HG02852 (cell line): ENCODE measurements at regions not wholly inside any gene's neighbourhood (a gene's known extent, or its start where the extent isn't known, plus 50 kb on each side); places are given as distances from the start of the nearest gene placed in this dataset.
"Not testable (repeated sequence)": the region's sequence is repeated elsewhere in the genome, so short reads cannot be mapped to it uniquely, and the experiment has no call there.

ENCODE experiments used
- ATAC-seq: cut with Tn5 transposase; IDR thresholded peaks from one replicate; pipeline ENCODE4 v1.9.1; 2021; ENCODE audit warnings: mild to moderate bottlenecking, moderate library complexity; ENCODE audit not compliant: unreplicated experiment

GRCh38 chr1:234771642-234772344 is 161.8 kb upstream of the IRF2BP2 start:
- ATAC-seq = no peak

GRCh38 chr1:234770924-234771540 is 161.1 kb upstream of the IRF2BP2 start:
- ATAC-seq = no peak

DNA sequence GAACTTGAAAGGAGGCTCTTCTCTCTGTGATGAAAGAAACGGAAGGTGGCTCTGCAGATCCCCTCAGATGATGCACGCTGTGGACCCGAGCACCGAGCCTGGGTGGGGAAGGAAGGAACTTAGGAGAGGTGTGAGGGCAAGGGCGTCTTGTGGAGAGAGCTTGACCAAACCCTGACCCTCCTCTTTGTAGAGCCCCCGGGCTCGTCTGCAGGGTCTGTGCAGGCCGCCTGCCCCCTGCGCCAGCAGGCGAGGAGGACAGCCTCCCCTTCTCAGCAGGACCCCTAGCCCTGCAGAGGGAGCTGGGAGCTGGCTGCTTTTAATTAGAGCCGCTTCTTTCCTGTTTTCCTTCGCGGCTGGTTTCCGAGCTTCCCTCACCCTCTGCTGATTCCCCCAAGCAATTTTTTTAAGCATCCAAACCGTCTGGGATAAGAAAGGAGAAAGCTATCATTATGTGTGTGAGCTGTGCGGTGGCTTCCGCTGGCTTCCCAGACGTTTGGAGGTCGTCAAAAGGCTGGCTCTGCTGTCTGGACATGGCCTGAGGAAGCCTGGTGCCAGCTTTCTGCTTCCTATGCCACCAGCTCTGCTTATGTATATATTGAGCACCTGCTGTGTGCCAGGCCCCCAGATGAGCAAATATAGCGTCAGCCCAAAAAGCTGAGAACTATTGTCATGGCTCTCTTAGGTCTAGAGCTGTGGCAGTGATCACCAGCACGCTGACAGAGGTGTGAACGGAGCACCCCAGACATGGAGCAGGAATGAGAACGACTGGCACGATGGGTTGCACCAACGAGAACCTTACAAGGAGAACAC is 160.2 kb upstream of the IRF2BP2 start:
- ATAC-seq = no peak

DNA sequence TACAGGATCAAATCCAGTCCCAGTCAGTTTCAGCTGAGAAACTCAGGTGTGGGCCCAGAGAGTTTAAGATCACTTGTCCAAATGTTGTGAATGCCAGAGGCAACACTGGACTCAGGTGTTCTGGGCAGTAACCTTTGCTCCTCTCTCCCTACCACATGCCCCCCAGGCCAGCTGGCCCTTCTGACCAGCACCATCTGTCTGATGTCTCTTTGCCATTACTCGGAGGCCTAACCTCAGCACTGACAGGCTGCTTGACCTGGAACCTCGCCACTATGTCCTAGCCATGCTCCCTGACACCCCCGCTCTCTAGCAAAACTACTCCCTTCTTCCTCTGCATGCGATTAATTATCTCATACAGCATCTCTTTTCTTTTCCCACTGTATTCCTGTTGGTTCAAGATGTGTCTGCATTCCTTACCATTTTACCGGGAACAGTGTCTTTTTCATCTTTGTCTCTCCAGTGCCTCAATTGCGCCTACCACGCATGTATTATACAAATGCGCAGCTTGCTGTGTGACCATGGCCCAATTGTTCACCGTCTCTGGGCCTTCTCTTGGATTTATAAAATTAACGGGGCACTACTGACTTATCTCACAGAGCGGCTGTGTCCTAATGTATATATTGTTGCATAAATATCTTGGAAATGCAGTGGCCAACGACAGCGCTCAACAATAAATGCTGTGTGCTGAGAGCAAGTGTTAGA is 159.5 kb upstream of the IRF2BP2 start:
- ATAC-seq = no peak

DNA sequence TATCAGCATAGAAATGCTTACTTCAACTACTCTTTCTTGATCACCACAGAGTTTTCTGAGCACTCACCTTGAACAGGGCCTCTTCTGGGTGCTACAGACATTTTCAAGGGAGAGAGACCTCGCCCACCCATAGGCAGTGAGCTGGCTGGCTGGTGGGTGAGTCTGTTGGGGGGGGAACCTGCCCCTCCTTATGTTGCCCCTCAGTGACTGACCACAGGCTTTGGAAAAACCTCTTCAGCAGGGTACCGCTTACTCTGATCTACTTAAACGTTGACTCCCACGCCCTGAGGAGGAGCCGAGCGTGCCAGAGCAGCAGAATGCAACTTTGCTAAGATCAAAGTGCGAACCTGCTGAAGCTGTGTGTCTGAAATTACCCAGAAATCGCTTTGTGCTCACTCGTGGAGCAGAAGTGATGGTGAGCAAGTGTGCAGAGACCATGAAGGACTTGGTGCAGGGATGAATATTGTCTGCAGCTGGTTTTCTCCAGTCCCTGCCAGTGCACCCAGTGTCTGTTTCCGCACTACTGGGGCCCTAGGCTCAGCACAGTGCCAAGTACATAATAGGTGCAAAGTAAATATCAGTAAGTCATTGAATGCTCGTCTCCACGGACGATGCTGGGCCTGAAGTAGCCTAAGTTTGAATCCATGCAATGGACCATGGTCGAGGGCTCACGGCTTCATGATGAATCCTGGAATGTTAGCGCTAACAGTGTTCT is 158.7 kb upstream of the IRF2BP2 start:
- peak; percentile 26 for ATAC-seq

DNA sequence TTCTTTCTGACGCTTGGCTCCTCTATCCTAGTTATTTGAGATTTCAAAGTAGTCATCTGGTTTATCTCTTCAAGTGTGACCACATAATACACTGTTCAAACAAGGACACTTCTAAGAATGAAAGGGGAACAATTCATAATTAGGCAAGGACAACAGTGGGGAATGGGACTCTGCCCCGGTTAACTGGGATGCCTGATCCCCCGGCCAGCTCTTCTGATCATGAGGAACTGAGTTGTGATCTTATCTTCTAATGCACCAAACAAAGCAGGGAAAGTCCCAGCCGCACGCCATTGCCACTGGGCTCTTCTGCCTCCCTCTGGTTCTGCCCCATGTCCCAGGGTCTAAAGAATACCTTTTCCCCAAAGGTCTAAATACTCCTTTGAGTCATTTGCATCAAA is 158.2 kb upstream of the IRF2BP2 start:
- peak; percentile 28 for ATAC-seq

DNA sequence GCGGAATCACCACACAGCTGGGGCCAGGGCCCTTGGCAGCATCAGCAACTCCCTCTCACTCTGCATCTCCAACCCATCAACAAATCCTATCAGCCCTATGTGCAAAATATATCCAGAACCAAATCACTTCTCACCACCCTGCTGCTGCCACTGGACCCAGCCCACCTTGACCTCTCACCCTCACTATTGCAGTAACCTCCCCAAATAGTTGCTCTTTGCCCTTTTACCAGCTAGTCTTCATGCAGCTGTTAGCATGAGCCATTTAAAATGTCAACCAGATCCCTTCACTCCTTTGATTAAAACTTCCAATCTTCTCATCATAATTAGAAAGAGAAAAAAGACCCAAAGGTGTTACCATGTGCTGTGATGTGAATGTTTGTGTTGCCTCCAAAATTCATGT is 155.7 kb upstream of the IRF2BP2 start:
- no peak for ATAC-seq

GRCh38 chr1:234765181-234765580 is 155.2 kb upstream of the IRF2BP2 start:
- no peak for ATAC-seq

- ATAC-seq = no peak
These were observed 153.9 kb upstream of the IRF2BP2 start for GRCh38 chr1:234763910-234764309.

DNA sequence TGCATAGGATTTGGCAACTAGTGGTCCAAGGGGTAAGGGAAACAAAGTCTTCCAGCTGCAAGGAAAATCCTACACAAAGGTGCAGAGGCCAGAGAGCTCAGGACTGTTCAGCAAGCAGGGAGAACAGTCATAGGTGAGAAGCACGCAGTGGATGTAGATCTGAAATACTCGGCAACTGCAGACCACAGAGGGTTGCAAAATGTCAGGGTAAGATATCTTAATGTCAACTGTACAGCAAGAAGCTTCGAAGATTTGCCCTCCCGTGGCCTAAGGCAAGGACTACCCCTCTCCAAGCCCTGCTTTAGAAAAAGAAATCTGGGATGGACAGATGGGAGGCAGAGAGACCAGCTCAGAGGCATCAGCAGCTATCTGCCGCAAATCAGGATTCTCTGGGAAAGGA is 153.4 kb upstream of the IRF2BP2 start:
- no peak for ATAC-seq

DNA sequence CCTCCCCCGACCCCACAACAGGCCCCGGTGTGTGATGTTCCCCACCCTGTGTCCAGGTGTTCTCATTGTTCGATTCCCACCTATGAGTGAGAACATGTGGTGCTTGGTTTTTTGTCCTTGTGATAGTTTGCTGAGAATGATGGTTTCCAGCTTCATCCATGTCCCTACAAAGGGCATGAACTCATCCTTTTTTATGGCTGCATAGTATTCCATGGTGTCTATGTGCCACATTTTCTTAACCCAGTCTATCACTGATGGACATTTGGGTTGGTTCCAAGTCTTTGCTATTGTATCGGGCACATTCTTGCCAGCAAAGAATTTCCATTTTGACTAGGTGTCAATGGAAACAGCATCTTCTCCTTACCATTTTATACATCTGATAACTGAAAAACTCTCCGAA is 152.1 kb upstream of the IRF2BP2 start:
- ATAC-seq = not testable (repeated sequence)

GRCh38 chr1:234760303-234760723 is 150.3 kb upstream of the IRF2BP2 start:
- ATAC-seq = no peak

DNA sequence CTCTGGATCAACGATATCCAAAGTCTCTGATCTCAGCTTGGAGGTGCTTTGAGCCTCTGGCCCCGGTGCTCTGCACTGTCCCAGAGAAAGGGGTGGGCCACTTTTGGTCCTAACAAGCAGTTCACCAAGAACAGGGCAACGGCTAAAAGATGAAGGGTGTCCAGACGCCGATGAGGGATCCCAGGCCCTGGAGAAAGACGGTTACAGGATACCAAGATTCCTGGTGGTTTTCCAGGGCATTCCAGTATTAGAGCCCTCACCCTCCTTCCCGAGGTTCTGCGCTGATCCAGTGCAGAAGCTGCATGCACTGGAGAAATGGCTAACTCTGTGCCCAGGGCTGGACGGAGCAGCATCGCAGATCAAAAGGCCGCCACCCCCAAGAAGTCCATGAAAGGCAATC is 149.9 kb upstream of the IRF2BP2 start:
- ATAC-seq = no peak

DNA sequence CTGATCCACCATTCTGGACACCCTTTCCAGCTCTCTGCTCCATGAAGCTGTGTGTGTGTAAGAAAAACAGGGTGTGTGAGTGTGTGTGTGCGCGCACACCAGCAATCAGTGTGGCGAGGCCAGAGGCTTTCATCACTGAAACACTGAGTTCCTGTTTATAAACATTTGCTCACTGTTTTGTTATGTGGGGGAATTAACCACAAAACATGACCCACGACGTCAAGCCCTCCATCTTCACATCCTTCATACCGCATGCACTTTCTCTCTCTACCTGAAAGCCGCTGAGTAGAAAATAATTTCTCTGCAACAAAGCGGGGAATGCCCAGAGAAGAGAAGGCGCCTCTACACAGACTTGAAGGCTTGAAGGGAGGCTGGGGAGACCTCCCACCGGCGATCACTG is 148.9 kb upstream of the IRF2BP2 start:
- ATAC-seq = no peak

GRCh38 chr1:234756857-234757256 is 146.9 kb upstream of the IRF2BP2 start:
- ATAC-seq = no peak

DNA sequence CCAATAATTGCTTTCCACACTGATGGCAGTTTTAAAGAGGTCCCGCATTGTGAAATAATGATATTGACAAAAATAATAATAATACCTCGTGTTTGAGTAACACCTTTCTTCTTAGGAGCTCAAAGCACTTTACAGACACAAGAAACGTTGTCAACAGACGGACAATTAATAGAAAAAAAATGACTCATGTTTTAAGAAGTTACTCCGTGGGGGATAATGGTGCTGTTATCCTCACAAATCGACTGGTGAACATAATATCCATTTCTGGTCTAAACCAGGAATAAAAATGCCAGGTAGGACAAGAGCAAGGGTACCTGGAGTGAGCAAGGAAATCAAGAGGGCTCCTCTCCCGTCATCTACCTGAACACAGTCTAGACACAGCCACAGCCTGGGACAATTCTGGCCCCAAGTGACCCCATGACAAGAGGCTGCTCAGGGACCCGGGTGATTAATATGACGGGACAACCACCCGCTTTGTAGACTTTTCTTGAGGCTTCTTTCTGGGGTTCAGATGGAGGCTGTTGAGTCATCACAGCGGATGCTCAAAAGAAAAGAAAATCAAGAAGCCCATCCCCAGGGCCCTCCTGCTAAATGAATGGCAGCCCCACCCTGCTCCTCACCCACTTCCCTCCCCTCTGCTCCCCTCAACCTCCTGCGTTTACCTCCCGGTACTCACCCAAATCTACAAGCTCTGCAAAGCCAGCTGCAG is 146.2 kb upstream of the IRF2BP2 start:
- ATAC-seq = no peak

DNA sequence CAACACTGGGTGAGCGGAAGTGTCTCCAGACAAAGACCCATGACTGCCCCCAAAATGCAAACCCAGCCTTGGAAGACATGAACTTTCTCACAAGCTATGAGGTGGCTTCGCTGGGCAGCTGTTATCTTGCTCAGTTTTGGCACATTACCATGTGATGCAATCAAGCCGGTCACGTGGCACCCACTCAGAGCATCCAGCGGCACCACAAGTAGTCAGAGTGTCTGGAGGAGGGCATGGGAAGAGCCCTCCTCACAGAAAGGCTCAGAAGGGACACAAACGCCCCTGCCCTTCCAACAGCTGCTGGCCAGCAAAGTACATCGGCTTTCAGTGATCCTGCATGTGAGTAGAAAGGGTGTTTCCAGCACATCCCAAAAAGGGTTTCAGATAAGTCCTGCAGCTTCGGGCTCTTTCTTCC is 145.5 kb upstream of the IRF2BP2 start:
- ATAC-seq = no peak

- ATAC-seq = no peak
These were observed 144.0 kb upstream of the IRF2BP2 start for GRCh38 chr1:234753979-234754378.

DNA sequence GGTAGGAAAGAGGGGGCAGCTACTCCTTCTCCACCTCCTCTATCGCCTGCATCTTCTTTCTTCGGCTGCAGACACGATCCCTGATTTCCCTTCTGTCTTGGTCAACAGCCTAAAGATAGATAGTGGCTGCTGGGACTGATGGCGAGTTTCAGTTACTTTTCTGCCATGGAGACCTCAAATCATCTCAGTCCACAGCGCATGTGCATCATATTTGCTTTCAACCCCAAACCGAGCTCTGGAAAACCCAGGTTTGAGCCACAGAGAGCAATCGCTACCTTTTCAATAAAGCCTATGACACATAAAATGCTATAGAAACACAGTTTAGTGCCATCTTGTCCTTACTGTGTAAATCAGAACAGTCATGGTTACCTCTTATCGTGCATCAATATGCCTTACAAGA is 142.9 kb upstream of the IRF2BP2 start:
- ATAC-seq = no peak

DNA sequence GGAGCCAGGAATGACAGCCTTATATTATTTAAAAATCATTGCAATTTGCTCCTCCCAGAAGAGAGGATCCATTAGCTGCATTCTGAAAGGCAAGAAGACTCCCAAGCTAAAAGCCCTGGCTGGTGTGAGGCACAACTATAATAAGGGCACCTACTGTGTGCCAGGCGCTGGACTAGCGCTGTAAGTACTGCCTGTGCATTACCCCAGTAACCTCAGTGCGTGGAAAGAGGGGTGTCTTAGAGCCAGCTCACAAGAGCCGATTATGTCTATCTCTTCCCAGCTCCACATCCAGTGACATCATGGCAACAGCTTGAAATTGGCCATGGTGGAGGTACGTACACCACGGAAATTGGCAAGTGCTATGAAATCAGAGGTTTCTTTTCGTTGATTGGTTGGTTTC is 141.7 kb upstream of the IRF2BP2 start:
- ATAC-seq = no peak
